Effector memory CD8-positive, alpha-beta T cell (primary cell): ENCODE measurements at regions not wholly inside any gene's neighbourhood (a gene's known extent, or its start where the extent isn't known, plus 50 kb on each side); places are given as distances from the start of the nearest gene placed in this dataset.
"Not testable (repeated sequence)": the region's sequence is repeated elsewhere in the genome, so short reads cannot be mapped to it uniquely, and the experiment has no call there.

Experiments
- ATAC-seq: fragments of 150-1000 bp; cut with Tn5 transposase; replicated peaks from 2 replicates; pipeline ENCODE4 v1.10.0; 2021; ENCODE audit warnings: mild to moderate bottlenecking, moderate library complexity
- DNase-seq, 3 experiments: peaks; one replicate each; pipeline ENCODE4 v3.0.0; 2021
- H3K27ac Mint-ChIP-seq, 2 donors: one replicate each; pipeline ENCODE4 v1.8.0; 2022; ENCODE audit warnings: mild to moderate bottlenecking in 2 of 2, mixed read lengths in 2 of 2, moderate library complexity in 2 of 2
- H3K27me3 Mint-ChIP-seq, 2 donors: one replicate each; pipeline ENCODE4 v1.8.0; 2022; ENCODE audit warnings: mixed read lengths in 2 of 2
- H3K36me3 Mint-ChIP-seq: one replicate; pipeline ENCODE4 v1.8.0; 2022; ENCODE audit warnings: mild to moderate bottlenecking, moderate library complexity, mixed read lengths; ENCODE audit not compliant: insufficient read depth
- H3K4me1 Mint-ChIP-seq, 2 donors: one replicate each; pipeline ENCODE4 v1.8.0; 2022; ENCODE audit warnings: low read depth in 2 of 2, mixed read lengths in 2 of 2
- H3K4me3 Mint-ChIP-seq, 2 donors: one replicate each; pipeline ENCODE4 v1.8.0; 2022; ENCODE audit warnings: mild to moderate bottlenecking in 2 of 2, mixed read lengths in 2 of 2, moderate library complexity in 2 of 2
- H3K9me3 Mint-ChIP-seq, 2 donors: one replicate each; pipeline ENCODE4 v1.8.0; 2022; ENCODE audit warnings: mixed read lengths in 2 of 2

- Mint-ChIP-seq H3K27me3 (no peaks in the 10 kb centered on the region), H3K4me3 (no peak overlapping the region), H3K36me3 (no peaks in the 10 kb centered on the region), H3K9me3 (no peaks in the 10 kb centered on the region), H3K27ac (no peak overlapping the region), H3K4me1 (no peaks in the 10 kb centered on the region)
- ATAC-seq (no peak), DNase-seq (no peak)
Measured at GRCh38 chr4:66750273-66750672, 795.0 kb downstream of the CENPC start.

- H3K27ac Mint-ChIP-seq, DNase-seq, H3K27me3 Mint-ChIP-seq, H3K4me1 Mint-ChIP-seq, H3K36me3 Mint-ChIP-seq, H3K4me3 Mint-ChIP-seq, H3K9me3 Mint-ChIP-seq, ATAC-seq: not testable (repeated sequence)
Measured at GRCh38 chr4:66746918-66747317, 798.4 kb downstream of the CENPC start.

DNA sequence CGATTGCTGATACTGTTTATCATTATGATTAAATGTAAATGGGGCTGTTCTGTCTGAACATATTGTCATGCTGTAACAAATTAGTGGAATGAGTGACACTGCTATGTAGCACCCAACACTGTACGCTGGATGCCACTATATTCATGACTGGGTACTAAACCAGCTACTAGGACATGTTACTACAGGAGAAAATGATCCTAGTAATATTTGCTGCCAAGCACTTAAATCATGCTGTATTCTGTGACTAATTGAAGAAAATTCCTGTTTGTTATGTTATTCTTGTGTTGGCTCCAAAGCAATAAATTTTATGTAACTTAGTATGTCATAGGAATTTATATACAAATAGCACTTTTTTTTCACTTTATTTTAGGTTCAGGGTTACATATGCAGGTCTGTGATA lies 804.2 kb downstream of the CENPC start:
- DNase-seq, result no peak
- Mint-ChIP-seq H3K4me1 (no peaks in the 10 kb centered on the region), H3K9me3 (peaks cover 8 to 11% of the 10 kb centered on the region in 2 donors), H3K27ac (no peak overlapping the region), H3K36me3 (peaks cover 4% of the 10 kb centered on the region), H3K4me3 (no peak overlapping the region), H3K27me3 (no peaks in the 10 kb centered on the region)
- no peak for ATAC-seq

DNA sequence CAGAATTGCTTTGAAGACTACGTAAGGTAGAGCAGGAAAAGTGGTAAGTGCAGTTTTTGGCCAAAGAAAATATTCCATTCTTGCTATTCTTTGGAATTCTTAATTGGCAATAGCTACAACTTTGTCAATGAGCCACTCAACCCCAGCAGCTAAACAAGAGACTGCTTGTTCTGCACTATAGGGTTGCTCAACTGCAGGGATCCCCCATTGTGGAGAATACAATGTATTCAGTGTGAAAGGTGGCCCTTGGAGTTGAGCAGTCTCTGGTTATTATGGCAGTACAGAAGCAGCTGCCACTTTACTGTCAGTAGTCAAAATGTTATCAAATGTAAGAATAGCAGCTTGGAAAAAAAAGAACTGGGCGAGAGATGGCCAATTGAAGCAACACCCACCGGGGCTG lies 808.7 kb downstream of the CENPC start:
- DNase-seq, result no peak
- Mint-ChIP-seq H3K9me3 (peaks cover 0 to 8% of the 10 kb centered on the region in 2 donors), H3K4me1 (no peaks in the 10 kb centered on the region)

DNA sequence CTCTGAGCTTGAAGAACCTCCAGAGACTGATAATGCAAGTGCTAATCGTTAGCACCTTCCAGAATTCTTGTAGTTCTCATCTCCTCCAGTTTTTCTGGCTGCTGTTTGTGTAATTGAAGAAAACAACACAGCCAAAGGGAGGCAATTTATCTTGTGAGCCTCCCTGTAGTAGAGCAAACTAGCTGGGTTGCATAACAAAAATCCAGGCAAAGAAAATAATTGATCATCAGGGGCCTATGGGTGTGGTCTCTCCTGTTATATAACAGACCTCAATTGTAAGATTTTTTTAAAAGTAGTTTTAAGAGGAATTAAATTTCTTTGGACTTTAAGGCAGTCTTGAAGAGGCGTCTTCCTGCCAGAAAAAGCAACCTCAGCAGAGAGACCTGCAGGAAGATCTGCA lies 817.0 kb downstream of the CENPC start:
- Mint-ChIP-seq H3K9me3 (peaks cover 0 to 4% of the 10 kb centered on the region in 2 donors), H3K4me3 (no peak overlapping the region), H3K27ac (no peak overlapping the region), H3K36me3 (no peaks in the 10 kb centered on the region), H3K4me1 (no peaks in the 10 kb centered on the region), H3K27me3 (no peaks in the 10 kb centered on the region)
- ATAC-seq, result no peak
- no peak for DNase-seq

More for the DNA sequence above, 808.7 kb downstream of the CENPC start:
- Mint-ChIP-seq H3K36me3 (no peaks in the 10 kb centered on the region), H3K4me3 (no peak overlapping the region), H3K27ac (no peak overlapping the region), H3K27me3 (no peaks in the 10 kb centered on the region)
- ATAC-seq, result no peak

DNA sequence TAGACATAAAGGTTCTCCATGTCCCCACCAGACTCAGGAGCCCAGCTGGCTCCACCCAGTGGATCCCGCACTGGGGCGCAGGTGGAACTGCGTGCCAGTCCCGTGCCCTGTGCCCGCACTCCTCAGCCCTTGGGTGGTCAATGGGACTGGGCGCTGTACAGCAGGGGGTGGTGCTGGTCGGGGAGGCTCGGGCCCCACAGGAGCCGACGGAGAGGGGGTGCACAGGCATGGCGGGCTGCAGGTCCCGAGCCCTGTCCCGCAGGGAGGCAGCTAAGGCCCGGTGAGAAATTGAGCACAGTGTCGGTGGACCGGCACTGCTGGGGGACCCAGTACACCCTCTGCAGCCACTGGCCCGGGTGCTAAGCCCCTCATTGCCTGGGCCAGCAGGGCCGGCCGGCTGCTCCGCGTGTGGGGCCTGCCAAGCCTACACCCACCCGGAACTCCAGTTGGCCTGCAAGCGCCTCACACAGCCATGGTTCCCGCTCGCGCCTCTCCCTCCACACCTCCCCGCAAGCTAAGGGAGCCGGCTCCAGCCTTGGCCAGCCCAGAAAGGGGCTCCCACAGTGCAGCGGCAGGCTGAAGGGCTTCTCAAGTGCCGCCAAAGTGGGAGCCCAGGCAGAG lies 832.9 kb downstream of the CENPC start:
- H3K27ac Mint-ChIP-seq, H3K4me1 Mint-ChIP-seq, H3K36me3 Mint-ChIP-seq, H3K4me3 Mint-ChIP-seq, H3K27me3 Mint-ChIP-seq, DNase-seq, ATAC-seq: not testable (repeated sequence)
- H3K9me3 Mint-ChIP-seq, result peaks cover 5 to 16% of the 10 kb centered on the region in 2 donors

GRCh38 chr4:66704243-66704642 lies 841.1 kb downstream of the CENPC start:
- Mint-ChIP-seq H3K27me3 (no peaks in the 10 kb centered on the region), H3K4me3 (no peak overlapping the region), H3K9me3 (peaks cover 11 to 12% of the 10 kb centered on the region in 2 donors), H3K4me1 (no peaks in the 10 kb centered on the region), H3K36me3 (no peaks in the 10 kb centered on the region), H3K27ac (no peak overlapping the region)
- DNase-seq (no peak), ATAC-seq (no peak)

DNA sequence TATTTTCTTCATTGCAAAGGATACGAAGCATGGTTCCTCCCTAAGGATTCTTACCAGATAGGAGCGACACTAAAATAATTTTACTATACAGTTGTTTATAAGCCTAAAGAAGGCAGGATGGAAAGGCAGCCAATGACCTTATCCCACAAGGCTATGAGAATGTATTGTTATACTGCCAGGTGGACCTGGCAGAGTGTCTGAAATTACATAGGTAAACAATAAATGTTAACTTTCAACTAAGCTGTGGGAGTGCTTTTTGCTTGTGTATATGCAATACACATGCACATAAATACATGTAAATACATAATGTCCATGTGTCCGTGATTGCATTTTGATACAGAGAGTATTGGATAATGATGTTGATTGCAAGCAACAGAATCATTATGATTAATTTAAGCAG lies 850.6 kb downstream of the CENPC start:
- no peaks in the 10 kb centered on the region for H3K36me3 Mint-ChIP-seq
- no peaks in the 10 kb centered on the region for H3K27me3 Mint-ChIP-seq
- no peaks in the 10 kb centered on the region for H3K4me1 Mint-ChIP-seq
- peaks cover 10 to 12% of the 10 kb centered on the region in 2 donors for H3K9me3 Mint-ChIP-seq
- no peak overlapping the region for H3K27ac Mint-ChIP-seq
- no peak overlapping the region for H3K4me3 Mint-ChIP-seq
- DNase-seq, result no peak
- ATAC-seq, result no peak

GRCh38 chr4:66693694-66694093 lies 851.6 kb downstream of the CENPC start:
- Mint-ChIP-seq H3K4me3 (no peak overlapping the region), H3K9me3 (peaks cover 10 to 12% of the 10 kb centered on the region in 2 donors), H3K27ac (no peak overlapping the region), H3K4me1 (no peaks in the 10 kb centered on the region), H3K27me3 (no peaks in the 10 kb centered on the region), H3K36me3 (no peaks in the 10 kb centered on the region)
- DNase-seq (no peak), ATAC-seq (no peak)

DNA sequence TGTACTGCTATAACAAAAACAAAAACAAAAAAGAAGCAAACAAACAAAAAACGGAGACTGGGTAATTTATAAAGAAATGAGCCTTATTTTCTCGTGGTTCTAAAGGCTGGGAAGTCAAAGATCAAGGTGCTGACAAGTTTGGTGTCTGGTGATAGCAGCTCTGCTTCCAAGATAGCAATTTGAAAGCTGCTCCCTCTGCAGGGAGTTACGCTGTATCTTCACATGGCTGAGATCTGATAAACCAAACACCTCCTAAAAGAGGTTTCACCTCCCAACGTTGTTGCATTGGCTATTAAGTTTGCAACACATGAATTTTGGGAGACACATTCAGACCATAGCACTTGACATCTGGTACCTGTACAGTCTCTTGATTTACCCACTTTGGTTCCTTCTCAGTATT lies 854.2 kb downstream of the CENPC start:
- no peaks in the 10 kb centered on the region for H3K4me1 Mint-ChIP-seq
- H3K4me3 Mint-ChIP-seq, result no peak overlapping the region
- H3K9me3 Mint-ChIP-seq, result peaks cover 5 to 10% of the 10 kb centered on the region in 2 donors
- DNase-seq (no peak), ATAC-seq (no peak)
- H3K36me3 Mint-ChIP-seq, result no peaks in the 10 kb centered on the region
- no peak overlapping the region for H3K27ac Mint-ChIP-seq
- H3K27me3 Mint-ChIP-seq, result no peaks in the 10 kb centered on the region

GRCh38 chr4:66688674-66689073 lies 856.6 kb downstream of the CENPC start:
- Mint-ChIP-seq H3K36me3 (no peaks in the 10 kb centered on the region), H3K27me3 (no peaks in the 10 kb centered on the region), H3K4me1 (no peaks in the 10 kb centered on the region), H3K4me3 (no peak overlapping the region), H3K9me3 (peaks cover 5 to 7% of the 10 kb centered on the region in 2 donors), H3K27ac (no peak overlapping the region)
- ATAC-seq (no peak), DNase-seq (no peak)

DNA sequence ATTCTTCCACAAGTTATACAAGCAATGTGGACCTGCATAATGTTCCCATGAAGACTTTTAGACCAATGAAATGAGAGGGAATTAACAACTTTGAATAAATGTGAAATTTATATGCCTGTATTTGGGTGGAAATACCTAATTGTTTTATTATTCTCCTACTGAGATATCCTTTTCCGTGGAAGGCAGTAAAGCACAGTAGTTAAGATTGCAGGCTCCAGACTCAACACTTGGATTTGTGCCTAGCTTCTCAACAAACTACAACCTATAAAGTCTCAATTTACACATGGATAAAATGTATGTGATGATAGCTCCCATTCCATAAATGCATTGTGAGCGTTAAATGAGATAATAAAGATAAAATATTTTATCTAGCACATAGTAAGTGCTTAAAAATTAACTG lies 857.8 kb downstream of the CENPC start:
- DNase-seq (no peak), ATAC-seq (no peak)
- Mint-ChIP-seq H3K27me3 (no peaks in the 10 kb centered on the region), H3K9me3 (peaks cover 5% of the 10 kb centered on the region in 2 donors), H3K27ac (no peak overlapping the region), H3K4me1 (no peaks in the 10 kb centered on the region), H3K4me3 (no peak overlapping the region), H3K36me3 (no peaks in the 10 kb centered on the region)

- DNase-seq (no peak), ATAC-seq (no peak)
- Mint-ChIP-seq H3K27ac (no peak overlapping the region), H3K4me3 (no peak overlapping the region), H3K4me1 (no peaks in the 10 kb centered on the region), H3K27me3 (no peaks in the 10 kb centered on the region), H3K36me3 (no peaks in the 10 kb centered on the region), H3K9me3 (peaks cover 0 to 6% of the 10 kb centered on the region in 2 donors)
Measured at GRCh38 chr4:66681962-66682361, 863.3 kb downstream of the CENPC start.

GRCh38 chr4:66667249-66667648 lies 878.1 kb downstream of the CENPC start:
- no peak for ATAC-seq

DNA sequence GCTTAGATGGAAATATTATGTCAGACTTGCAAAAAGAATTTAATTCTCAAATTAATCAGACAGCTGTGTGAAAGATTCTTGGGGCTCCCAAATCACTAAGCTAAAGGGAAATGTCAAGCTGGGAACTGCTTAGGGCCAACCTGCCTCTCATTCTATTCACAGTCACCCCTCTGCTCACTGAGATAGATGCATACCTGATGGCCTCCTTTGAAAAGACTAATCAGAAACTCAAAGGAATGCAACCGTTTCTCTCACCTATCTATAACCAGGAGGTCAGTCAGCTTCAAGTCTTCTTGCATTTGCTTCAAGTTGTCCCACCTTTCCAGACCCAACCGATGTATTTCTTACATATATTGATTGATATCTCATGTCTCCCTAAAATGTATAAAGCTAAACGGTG lies 882.7 kb downstream of the CENPC start:
- H3K27ac Mint-ChIP-seq, result no peak overlapping the region
- no peak for ATAC-seq
- H3K4me3 Mint-ChIP-seq, result no peak overlapping the region
- peaks cover 4 to 6% of the 10 kb centered on the region in 2 donors for H3K9me3 Mint-ChIP-seq
- H3K36me3 Mint-ChIP-seq, result no peaks in the 10 kb centered on the region
- no peaks in the 10 kb centered on the region for H3K27me3 Mint-ChIP-seq
- no peaks in the 10 kb centered on the region for H3K4me1 Mint-ChIP-seq
- DNase-seq, result no peak

More at GRCh38 chr4:66667249-66667648, 878.1 kb downstream of the CENPC start:
- no peaks in the 10 kb centered on the region for H3K36me3 Mint-ChIP-seq
- H3K9me3 Mint-ChIP-seq, result peaks cover 2 to 6% of the 10 kb centered on the region in 2 donors
- H3K27ac Mint-ChIP-seq, result no peak overlapping the region
- no peak overlapping the region for H3K4me3 Mint-ChIP-seq
- H3K4me1 Mint-ChIP-seq, result no peaks in the 10 kb centered on the region
- no peaks in the 10 kb centered on the region for H3K27me3 Mint-ChIP-seq
- no peak for DNase-seq
